ENCODE measurements at regions not wholly inside any gene's neighbourhood (a gene's known extent, or its start where the extent isn't known, plus 50 kb on each side); places are given as distances from the start of the nearest gene placed in this dataset.

- Histone ChIP-seq H3K27me3 (no peaks in the 10 kb centered on the region), H3K9me3 (replicated peaks in 1 of 3) (no peaks in the 10 kb centered on the region), H3K4me3 (no peak overlapping the region), H3K27ac (no peak overlapping the region), H3K36me3 (replicated peaks in 1 of 2) (no peaks in the 10 kb centered on the region), H3K4me1 (replicated peaks in 1 of 2) (no peaks in the 10 kb centered on the region)
- no peak for TF ChIP-seq POLR2A (IDR thresholded peaks at IDR 0.05)
- TF ChIP-seq CTCF (IDR thresholded peaks at IDR 0.05): no peak
- intact Hi-C loops (cut with DNase I): no loop called here
- WGBS, 4 donors: 72 to 79% (median 76%) methylated on average over 2 of the region's 2 CpGs
- DNase-seq: no peak
Observed at GRCh38 chr3:161969867-161970266, 473.3 kb downstream of the OTOL1 start.

- no peak for TF ChIP-seq CTCF (IDR thresholded peaks at IDR 0.05)
Observed at GRCh38 chr3:161975201-161975600, 478.6 kb downstream of the OTOL1 start.

GRCh38 chr3:161977063-161977462 is 480.5 kb downstream of the OTOL1 start:
- no peaks in the 10 kb centered on the region for H3K36me3 ChIP-seq (replicated peaks in 1 of 2)
- H3K9me3 ChIP-seq (replicated peaks in 1 of 3): no peaks in the 10 kb centered on the region
- WGBS, 4 donors: 45 to 61% (median 52%) methylated on average over 1 of the region's 1 CpG
- H3K4me3 ChIP-seq: no peak overlapping the region
- DNase-seq: no peak
- no peak for TF ChIP-seq CTCF (IDR thresholded peaks at IDR 0.05)
- TF ChIP-seq POLR2A (IDR thresholded peaks at IDR 0.05): no peak
- H3K4me1 ChIP-seq (replicated peaks in 1 of 2): no peaks in the 10 kb centered on the region
- no peak overlapping the region for H3K27ac ChIP-seq
- no peaks in the 10 kb centered on the region for H3K27me3 ChIP-seq
- intact Hi-C loops (cut with DNase I): no loop called here

More at GRCh38 chr3:161975201-161975600, 478.6 kb downstream of the OTOL1 start:
- no peaks in the 10 kb centered on the region for H3K4me1 ChIP-seq (replicated peaks in 1 of 2)
- no peak overlapping the region for H3K27ac ChIP-seq
- no peaks in the 10 kb centered on the region for H3K36me3 ChIP-seq (replicated peaks in 1 of 2)
- no peak for DNase-seq
- WGBS, 4 donors: 67 to 89% (median 77%) methylated on average over 2 of the region's 2 CpGs; no CpG with 5 or more reads in 1 of the 4 donors
- no peaks in the 10 kb centered on the region for H3K27me3 ChIP-seq
- intact Hi-C loops (cut with DNase I): no loop called here
- no peaks in the 10 kb centered on the region for H3K9me3 ChIP-seq (replicated peaks in 1 of 3)
- H3K4me3 ChIP-seq: no peak overlapping the region

GRCh38 chr3:161977850-161978249 is 481.2 kb downstream of the OTOL1 start:
- TF ChIP-seq POLR2A (IDR thresholded peaks at IDR 0.05) (no peak), CTCF (IDR thresholded peaks at IDR 0.05) (no peak)
- Histone ChIP-seq H3K27ac (no peak overlapping the region), H3K36me3 (replicated peaks in 1 of 2) (no peaks in the 10 kb centered on the region), H3K4me1 (replicated peaks in 1 of 2) (no peaks in the 10 kb centered on the region), H3K27me3 (no peaks in the 10 kb centered on the region), H3K4me3 (no peak overlapping the region), H3K9me3 (replicated peaks in 1 of 3) (no peaks in the 10 kb centered on the region)
- WGBS, 4 donors: 86 to 90% (median 88%) methylated on average over 6 to 9 of the region's 9 CpGs
- intact Hi-C loops (cut with DNase I): no loop called here
- DNase-seq: no peak
